ENCODE measurements at regions not wholly inside any gene's neighbourhood (a gene's known extent, or its start where the extent isn't known, plus 50 kb on each side); places are given as distances from the start of the nearest gene placed in this dataset.

DNA sequence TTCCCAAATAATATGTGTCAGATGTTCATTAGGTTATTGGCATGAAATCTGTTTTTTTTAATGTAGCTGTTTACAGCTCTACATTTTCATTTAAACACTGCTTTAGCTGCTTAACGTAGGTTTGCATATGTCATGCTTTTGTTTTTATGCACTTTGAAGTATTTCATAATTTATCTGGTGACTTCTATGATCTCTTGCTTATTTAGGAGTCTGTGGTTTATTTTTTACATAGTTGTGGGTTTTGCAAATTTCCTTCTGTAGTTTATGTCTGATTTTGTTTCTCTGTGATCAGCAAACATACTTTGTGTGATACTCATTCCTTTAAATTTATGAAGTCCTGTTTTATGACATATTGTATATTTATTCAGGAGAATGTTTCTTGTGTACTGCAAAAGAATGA is 606.5 kb upstream of the PFKP start:
- Histone ChIP-seq H3K27me3 (no peaks in the 10 kb centered on the region), H3K36me3 (no peaks in the 10 kb centered on the region), H3K4me3 (no peak overlapping the region), H3K4me1 (no peaks in the 10 kb centered on the region), H3K27ac (no peak overlapping the region), H3K9me3 (peaks cover 0 to 40% (median 6%) of the 10 kb centered on the region in 12 donors)
- no peak for DNase-seq
- ATAC-seq, result no peak
- WGBS, 4 donors, result 70 to 87% (median 80%) methylated on average over 1 of the region's 1 CpG
- TF ChIP-seq, protein P1, sequence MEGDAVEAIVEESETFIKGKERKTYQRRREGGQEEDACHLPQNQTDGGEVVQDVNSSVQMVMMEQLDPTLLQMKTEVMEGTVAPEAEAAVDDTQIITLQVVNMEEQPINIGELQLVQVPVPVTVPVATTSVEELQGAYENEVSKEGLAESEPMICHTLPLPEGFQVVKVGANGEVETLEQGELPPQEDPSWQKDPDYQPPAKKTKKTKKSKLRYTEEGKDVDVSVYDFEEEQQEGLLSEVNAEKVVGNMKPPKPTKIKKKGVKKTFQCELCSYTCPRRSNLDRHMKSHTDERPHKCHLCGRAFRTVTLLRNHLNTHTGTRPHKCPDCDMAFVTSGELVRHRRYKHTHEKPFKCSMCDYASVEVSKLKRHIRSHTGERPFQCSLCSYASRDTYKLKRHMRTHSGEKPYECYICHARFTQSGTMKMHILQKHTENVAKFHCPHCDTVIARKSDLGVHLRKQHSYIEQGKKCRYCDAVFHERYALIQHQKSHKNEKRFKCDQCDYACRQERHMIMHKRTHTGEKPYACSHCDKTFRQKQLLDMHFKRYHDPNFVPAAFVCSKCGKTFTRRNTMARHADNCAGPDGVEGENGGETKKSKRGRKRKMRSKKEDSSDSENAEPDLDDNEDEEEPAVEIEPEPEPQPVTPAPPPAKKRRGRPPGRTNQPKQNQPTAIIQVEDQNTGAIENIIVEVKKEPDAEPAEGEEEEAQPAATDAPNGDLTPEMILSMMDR (IDR thresholded peaks at IDR 0.05), result no peak
- TF ChIP-seq POLR2A (IDR thresholded peaks at IDR 0.05), result no peak
- intact Hi-C loops (cut with DNase I), result no loop called here

GRCh38 chr10:2459713-2460112 is 607.6 kb upstream of the PFKP start:
- DNase-seq, result no peak
- 67 to 78% (median 75%) methylated on average over 2 of the region's 2 CpGs for WGBS, 4 donors

GRCh38 chr10:2456834-2457233 is 610.5 kb upstream of the PFKP start:
- TF ChIP-seq POLR2A (IDR thresholded peaks at IDR 0.05), result no peak
- TF ChIP-seq, protein P1 (IDR thresholded peaks at IDR 0.05), result no peak
- Histone ChIP-seq H3K4me1 (no peaks in the 10 kb centered on the region), H3K27ac (no peak overlapping the region), H3K36me3 (no peaks in the 10 kb centered on the region), H3K4me3 (no peak overlapping the region), H3K9me3 (peaks cover 0 to 27% (median 4%) of the 10 kb centered on the region in 12 donors), H3K27me3 (no peaks in the 10 kb centered on the region)
- intact Hi-C loops (cut with DNase I), result no loop called here
- ATAC-seq (no peak), DNase-seq (no peak)
- 55 to 74% (median 61%) methylated on average over 7 of the region's 7 CpGs for WGBS, 4 donors

More at GRCh38 chr10:2459713-2460112, 607.6 kb upstream of the PFKP start:
- no peak for ATAC-seq
- no peak overlapping the region for H3K4me3 ChIP-seq
- TF ChIP-seq, protein P1 (IDR thresholded peaks at IDR 0.05), result no peak
- TF ChIP-seq POLR2A (IDR thresholded peaks at IDR 0.05), result no peak
- H3K9me3 ChIP-seq, result peaks cover 0 to 30% (median 4%) of the 10 kb centered on the region in 12 donors
- no peak overlapping the region for H3K27ac ChIP-seq
- intact Hi-C loops (cut with DNase I), result no loop called here
- H3K36me3 ChIP-seq, result no peaks in the 10 kb centered on the region
- H3K27me3 ChIP-seq, result no peaks in the 10 kb centered on the region
- no peaks in the 10 kb centered on the region for H3K4me1 ChIP-seq

- H3K9me3 ChIP-seq, result peaks cover 0 to 19% (median 3%) of the 10 kb centered on the region in 12 donors
- TF ChIP-seq, protein P1 (IDR thresholded peaks at IDR 0.05), result no peak
- TF ChIP-seq POLR2A (IDR thresholded peaks at IDR 0.05), result no peak
- ATAC-seq (no peak), DNase-seq (no peak)
- H3K4me3 ChIP-seq, result no peak overlapping the region
- H3K27me3 ChIP-seq, result no peaks in the 10 kb centered on the region
- no peak overlapping the region for H3K27ac ChIP-seq
- 81 to 84% (median 82%) methylated on average over 10 of the region's 10 CpGs for WGBS, 4 donors
- H3K4me1 ChIP-seq, result no peaks in the 10 kb centered on the region
- H3K36me3 ChIP-seq, result no peaks in the 10 kb centered on the region
- intact Hi-C loops (cut with DNase I), result no loop called here
Observed at GRCh38 chr10:2445370-2445769, 622.0 kb upstream of the PFKP start.
